ENCODE measurements at regions not wholly inside any gene's neighbourhood (a gene's known extent, or its start where the extent isn't known, plus 50 kb on each side); places are given as distances from the start of the nearest gene placed in this dataset.

DNA sequence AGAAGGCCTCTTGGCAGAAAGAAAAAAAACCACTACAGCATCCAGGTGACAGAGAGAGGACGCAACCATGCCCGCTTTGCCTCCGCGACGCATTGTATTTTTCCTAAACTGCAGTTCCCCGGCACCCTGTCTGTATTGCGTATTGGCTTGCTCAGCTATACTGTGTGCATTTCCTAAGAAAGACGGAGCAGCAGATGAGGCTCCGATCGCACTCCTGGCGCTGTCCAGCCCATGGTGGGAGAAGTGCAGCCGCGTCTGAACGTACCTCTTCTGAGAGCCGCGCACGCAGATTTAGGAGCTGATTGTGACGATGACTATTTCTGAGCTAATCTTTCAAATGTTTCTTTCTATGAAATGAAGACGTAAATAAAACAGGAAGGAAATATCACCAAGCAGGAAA is 366.5 kb downstream of the IRX1 start:
- no peaks in the 10 kb centered on the region for H3K9me3 ChIP-seq
- WGBS (ENCODE audit: insufficient coverage, low coverage, low lambda C conversion rate, missing lambda C conversion rate): 75% methylated on average over 17 of the region's 19 CpGs
- no peak for TF ChIP-seq POLR2A (IDR thresholded peaks at IDR 0.05)
- TF ChIP-seq, protein P1, sequence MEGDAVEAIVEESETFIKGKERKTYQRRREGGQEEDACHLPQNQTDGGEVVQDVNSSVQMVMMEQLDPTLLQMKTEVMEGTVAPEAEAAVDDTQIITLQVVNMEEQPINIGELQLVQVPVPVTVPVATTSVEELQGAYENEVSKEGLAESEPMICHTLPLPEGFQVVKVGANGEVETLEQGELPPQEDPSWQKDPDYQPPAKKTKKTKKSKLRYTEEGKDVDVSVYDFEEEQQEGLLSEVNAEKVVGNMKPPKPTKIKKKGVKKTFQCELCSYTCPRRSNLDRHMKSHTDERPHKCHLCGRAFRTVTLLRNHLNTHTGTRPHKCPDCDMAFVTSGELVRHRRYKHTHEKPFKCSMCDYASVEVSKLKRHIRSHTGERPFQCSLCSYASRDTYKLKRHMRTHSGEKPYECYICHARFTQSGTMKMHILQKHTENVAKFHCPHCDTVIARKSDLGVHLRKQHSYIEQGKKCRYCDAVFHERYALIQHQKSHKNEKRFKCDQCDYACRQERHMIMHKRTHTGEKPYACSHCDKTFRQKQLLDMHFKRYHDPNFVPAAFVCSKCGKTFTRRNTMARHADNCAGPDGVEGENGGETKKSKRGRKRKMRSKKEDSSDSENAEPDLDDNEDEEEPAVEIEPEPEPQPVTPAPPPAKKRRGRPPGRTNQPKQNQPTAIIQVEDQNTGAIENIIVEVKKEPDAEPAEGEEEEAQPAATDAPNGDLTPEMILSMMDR (IDR thresholded peaks at IDR 0.05): no peak
- H3K36me3 ChIP-seq: no peaks in the 10 kb centered on the region
- no peaks in the 10 kb centered on the region for H3K4me1 ChIP-seq
- no peak for ATAC-seq
- no peak for DNase-seq
- intact Hi-C loops (cut with DNase I): no loop called here
- no peak overlapping the region for H3K27ac ChIP-seq
- H3K4me3 ChIP-seq: no peak overlapping the region
- no peaks in the 10 kb centered on the region for H3K27me3 ChIP-seq

DNA sequence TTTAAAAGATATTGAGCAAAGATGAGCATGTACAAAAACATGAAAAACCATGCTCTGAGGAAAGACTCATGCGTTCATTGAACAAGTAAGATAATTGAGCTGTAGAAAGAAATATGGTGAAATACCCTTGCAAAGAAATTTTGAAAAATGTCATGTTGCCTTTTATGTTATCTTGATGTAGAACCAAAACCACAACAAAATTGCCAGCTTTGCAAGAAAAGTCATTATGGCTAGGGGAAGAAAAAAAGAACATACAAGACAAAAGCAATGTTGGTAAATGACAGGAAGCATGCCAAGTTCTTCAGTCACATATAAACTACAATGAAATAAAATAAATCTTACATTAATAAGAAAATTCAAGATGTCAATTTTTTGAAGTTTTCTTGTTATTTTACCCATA is 368.0 kb downstream of the IRX1 start:
- 50% methylated on average over 1 of the region's 1 CpG for WGBS (ENCODE audit: insufficient coverage, low coverage, low lambda C conversion rate, missing lambda C conversion rate)
- H3K27me3 ChIP-seq: no peaks in the 10 kb centered on the region
- no peaks in the 10 kb centered on the region for H3K9me3 ChIP-seq
- no peak overlapping the region for H3K4me3 ChIP-seq
- H3K36me3 ChIP-seq: no peaks in the 10 kb centered on the region
- TF ChIP-seq POLR2A (IDR thresholded peaks at IDR 0.05): no peak
- TF ChIP-seq, protein P1 (IDR thresholded peaks at IDR 0.05): no peak
- intact Hi-C loops (cut with DNase I): no loop called here
- H3K27ac ChIP-seq: no peak overlapping the region
- H3K4me1 ChIP-seq: no peaks in the 10 kb centered on the region
- DNase-seq: no peak
- ATAC-seq: no peak

DNA sequence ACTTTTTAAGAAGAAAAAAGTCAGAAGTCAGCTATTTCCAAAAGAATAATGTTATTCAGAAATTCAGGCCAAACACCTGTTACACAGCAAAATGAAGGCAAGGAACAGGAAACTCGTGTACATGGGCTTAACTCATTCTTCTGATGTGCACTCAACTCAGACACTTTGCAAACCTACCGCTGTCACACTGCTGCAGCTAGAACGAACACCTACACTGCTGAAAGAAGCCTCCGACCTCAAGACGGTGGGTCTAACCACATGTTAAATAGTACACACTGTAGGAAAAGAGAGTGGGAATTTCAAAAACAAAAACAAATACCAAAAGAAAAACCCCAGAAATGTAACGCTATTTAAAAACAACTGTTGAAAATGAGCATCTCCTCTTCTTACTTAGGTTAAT is 384.5 kb downstream of the IRX1 start:
- Histone ChIP-seq H3K27ac (no peak overlapping the region), H3K27me3 (no peaks in the 10 kb centered on the region), H3K36me3 (no peaks in the 10 kb centered on the region), H3K4me1 (no peaks in the 10 kb centered on the region), H3K9me3 (peaks cover 0 to 7% (median 0%) of the 10 kb centered on the region in 4 donors), H3K4me3 (no peak overlapping the region)
- ATAC-seq (no peak), DNase-seq (no peak)
- TF ChIP-seq, protein P1 (IDR thresholded peaks at IDR 0.05): no peak
- TF ChIP-seq POLR2A (IDR thresholded peaks at IDR 0.05): no peak
- 43% methylated on average over 6 of the region's 6 CpGs for WGBS (ENCODE audit: insufficient coverage, low coverage, low lambda C conversion rate, missing lambda C conversion rate)
- intact Hi-C loops (cut with DNase I): no loop called here

DNA sequence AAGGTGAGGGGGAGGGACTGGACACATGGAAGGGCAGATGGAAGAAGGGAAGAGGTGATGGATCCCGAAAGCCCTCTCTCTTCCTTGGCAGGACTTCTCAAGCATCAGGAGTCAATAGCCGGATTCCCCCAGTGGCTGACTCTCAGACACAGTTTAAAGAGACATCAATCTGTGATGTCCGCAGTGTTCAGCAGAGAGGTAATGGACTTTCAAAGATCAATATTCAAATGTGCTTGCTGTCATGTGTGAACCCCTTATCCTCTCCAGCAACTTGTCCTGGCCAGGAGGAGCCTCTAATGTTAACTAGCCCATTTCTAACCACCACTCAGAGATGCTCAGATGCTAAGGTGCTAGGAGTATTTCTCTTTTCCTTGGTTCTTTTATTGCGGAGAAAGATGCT is 392.2 kb downstream of the IRX1 start:
- H3K9me3 ChIP-seq: no peaks in the 10 kb centered on the region
- H3K27ac ChIP-seq: no peak overlapping the region
- DNase-seq: no peak
- H3K36me3 ChIP-seq: no peaks in the 10 kb centered on the region
- ATAC-seq: no peak
- intact Hi-C loops (cut with DNase I): no loop called here
- H3K4me3 ChIP-seq: no peak overlapping the region
- no peaks in the 10 kb centered on the region for H3K4me1 ChIP-seq
- H3K27me3 ChIP-seq: no peaks in the 10 kb centered on the region
- TF ChIP-seq POLR2A (IDR thresholded peaks at IDR 0.05): no peak
- TF ChIP-seq, protein P1 (IDR thresholded peaks at IDR 0.05): no peak
- WGBS (ENCODE audit: insufficient coverage, low coverage, low lambda C conversion rate, missing lambda C conversion rate): 47% methylated on average over 4 of the region's 4 CpGs

DNA sequence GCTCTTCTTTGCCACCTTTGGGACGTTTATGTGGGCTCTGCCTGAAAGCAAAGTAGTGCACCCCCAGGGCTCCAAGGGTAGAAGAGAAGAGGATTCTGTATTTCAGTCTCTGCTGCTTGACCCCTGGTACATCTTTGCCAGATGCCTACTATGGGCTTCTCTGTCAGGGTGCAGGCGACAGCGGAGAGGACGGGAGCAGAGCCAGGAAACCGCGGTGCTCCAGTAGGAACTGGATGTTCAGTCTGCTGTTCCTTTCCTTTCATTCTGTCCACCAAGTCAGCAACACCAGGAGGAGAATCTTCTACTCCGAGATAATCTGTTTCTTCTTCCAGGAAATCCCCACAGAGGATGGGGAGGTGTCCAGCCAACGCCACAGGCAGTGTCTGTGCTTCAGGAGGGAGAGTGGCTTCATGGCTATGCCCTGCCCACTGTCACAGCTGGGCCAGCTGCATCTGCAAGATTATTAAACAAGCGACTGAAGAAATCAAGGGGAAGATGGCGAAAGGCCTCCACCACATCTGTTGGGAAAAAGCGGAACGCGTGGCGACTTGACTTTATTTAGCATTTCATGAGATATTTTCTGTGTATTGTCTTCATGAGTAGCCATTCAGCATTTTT is 398.3 kb downstream of the IRX1 start:
- H3K4me1 ChIP-seq: no peaks in the 10 kb centered on the region
- intact Hi-C loops (cut with DNase I): no loop called here
- no peaks in the 10 kb centered on the region for H3K9me3 ChIP-seq
- ATAC-seq: no peak
- H3K4me3 ChIP-seq: no peak overlapping the region
- no peak overlapping the region for H3K27ac ChIP-seq
- 54% methylated on average over 9 of the region's 14 CpGs for WGBS (ENCODE audit: insufficient coverage, low coverage, low lambda C conversion rate, missing lambda C conversion rate)
- DNase-seq: no peak
- no peaks in the 10 kb centered on the region for H3K27me3 ChIP-seq
- no peaks in the 10 kb centered on the region for H3K36me3 ChIP-seq
- TF ChIP-seq, protein P1 (IDR thresholded peaks at IDR 0.05): no peak
- no peak for TF ChIP-seq POLR2A (IDR thresholded peaks at IDR 0.05)
